IPS-18c (cell line): ENCODE measurements at regions not wholly inside any gene's neighbourhood (a gene's known extent, or its start where the extent isn't known, plus 50 kb on each side); places are given as distances from the start of the nearest gene placed in this dataset.
"Not testable (repeated sequence)": the region's sequence is repeated elsewhere in the genome, so short reads cannot be mapped to it uniquely, and the experiment has no call there.

ENCODE experiments used
- H3K4me3 ChIP-seq: 2 replicates; pipeline ENCODE4 v1.7.0; 2013; ENCODE audit warnings: low read depth, mild to moderate bottlenecking, low read length, moderate library complexity; ENCODE audit not compliant: insufficient read depth
- H3K9me3 ChIP-seq: one replicate; pipeline ENCODE4 v1.6.1; 2013; ENCODE audit warnings: mild to moderate bottlenecking, low read length, moderate library complexity; ENCODE audit not compliant: control insufficient read depth, insufficient read depth

DNA sequence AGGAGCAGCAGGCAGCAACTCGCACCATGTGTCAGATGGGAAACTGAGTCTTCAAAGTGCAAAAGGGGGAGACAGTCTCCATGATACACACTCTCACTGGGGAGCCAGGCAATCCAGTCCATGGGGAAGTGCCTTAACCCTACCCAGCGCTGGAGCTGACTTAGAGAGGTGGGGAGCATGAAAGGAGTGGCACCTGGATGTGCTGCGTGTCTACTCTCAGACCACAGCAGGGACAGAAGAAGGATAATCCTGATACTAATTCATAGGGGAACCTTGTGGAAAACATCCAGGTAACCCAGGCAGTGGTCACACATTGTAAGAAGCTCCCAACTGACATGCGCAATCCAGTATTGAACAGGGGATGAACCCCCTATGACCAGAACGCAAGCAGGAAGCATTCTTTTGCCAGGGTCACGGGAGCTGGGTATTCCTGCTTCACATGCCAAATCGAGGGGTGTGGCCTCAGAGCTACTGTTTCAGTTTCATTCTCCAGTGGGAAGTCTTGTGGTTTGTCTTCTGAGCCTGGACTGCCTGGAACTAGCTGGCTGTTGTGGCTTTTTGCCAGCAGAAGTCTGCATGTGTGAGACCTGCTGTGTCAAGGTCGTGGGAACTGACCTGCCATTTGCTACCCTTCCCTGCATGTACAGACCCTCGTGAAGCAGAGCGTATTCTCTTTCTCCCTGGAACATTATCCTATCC is 367.6 kb upstream of the NDN start:
- Histone ChIP-seq H3K4me3 (no peak overlapping the region), H3K9me3 (no peaks in the 10 kb centered on the region)

- Histone ChIP-seq H3K4me3 (no peak overlapping the region), H3K9me3 (peaks cover 2% of the 10 kb centered on the region)
Measured at GRCh38 chr15:24067733-24068501, 380.8 kb upstream of the NDN start.

DNA sequence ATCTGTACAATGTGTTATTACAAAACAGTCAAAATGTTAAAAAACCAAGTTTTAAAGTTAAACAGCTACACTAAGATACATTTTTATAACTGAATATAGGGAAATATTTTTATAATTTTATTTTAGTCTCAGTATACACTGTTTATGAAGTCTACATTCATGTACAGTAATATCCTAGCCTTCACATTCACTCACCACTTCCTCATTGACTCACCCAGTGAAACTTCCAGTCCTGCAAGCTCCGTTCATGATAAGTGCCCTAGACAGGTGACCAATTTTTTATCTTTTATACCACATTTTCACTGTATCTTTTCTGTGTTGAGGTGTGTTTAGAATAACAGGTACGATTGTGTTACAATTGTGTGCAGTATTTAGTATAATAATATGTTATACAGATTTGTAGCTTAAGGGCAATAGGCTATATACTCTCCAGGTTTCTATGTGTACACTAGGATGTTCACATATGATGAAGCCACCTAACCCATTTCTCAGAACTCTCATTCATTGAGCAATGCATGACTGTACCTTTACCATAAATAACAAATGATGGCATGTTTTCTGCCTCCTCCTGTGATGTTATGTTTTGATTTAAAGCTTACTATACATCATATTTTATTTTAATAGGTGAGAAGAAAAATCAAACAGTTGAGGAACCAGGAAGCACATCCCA is 388.4 kb upstream of the NDN start:
- Histone ChIP-seq H3K4me3 (no peak overlapping the region), H3K9me3 (peaks cover 12% of the 10 kb centered on the region)

DNA sequence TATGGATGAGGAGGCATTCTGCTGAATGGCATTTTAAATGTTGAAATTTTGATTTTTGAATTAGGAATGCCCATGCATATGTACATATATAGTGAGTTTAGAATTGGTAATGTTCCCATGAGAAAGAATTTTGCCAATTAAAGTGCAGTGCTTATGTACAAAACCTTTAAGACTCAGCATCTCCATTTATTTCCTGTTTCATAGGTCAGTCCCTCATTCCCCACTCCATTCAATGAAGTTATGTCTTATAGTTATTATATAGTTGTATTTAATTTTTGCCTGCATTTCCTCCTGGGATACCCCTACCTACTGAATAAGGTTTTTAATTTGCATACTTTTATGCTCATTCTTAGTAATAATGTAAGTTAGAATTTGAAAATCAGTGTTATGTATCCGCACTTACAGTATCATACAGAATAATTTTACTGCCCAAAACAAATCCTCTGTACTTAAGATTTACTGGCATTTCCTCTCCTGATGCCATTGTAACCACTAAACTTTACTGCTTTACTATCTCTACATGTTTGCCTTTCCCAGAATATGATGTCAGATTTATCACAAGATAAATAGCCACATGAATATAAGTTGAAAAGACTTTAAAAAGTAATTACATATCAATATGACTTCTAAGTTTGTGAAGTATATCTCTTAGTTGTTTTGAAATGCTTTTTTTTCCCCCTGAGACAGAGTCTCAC is 389.1 kb upstream of the NDN start:
- peaks cover 12% of the 10 kb centered on the region for H3K9me3 ChIP-seq
- H3K4me3 ChIP-seq: no peak overlapping the region

- Histone ChIP-seq H3K9me3 (peaks cover 10% of the 10 kb centered on the region), H3K4me3 (no peak overlapping the region)
Measured at GRCh38 chr15:24078310-24079029, 391.4 kb upstream of the NDN start.

DNA sequence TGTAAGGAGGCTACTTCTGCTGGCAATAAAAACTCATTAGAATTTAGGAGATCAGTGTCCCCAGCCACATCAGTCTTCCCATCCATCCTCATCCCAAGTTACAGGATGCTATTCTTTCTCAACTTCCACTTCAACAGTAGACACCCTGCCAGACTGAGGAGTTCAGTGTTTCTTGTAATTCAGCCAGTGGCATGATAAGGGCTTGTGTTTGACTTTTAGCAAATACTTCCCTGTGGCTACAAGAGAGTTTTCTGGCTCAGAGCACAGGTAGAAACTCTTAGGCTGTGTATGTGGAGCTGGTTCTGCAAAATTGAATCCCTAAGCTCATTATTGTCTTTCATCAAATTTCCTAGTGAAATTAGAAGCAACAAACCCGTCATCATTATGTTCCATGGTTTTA is 401.8 kb upstream of the NDN start:
- not testable (repeated sequence) for H3K4me3 ChIP-seq, H3K9me3 ChIP-seq

DNA sequence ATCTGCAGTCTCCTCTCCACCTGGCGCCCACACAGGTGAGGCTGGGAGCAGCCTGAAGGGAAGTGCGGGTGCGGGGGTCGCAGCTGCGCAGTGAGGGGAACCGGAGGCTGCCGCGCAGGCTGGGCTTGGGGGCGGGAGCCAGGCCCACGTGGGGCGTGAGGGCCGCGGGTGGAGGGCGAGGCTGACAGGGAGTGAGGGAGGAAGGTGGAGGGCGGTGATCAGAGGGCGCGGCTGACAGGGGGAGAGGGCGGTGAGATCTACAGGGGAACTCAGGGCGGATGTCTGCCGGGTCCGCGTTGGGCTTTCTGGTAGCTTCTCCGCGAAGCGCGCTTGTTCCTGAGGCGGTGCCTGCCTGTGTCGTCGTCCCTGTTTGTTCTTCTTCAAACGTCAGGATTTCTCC is 414.4 kb upstream of the NDN start:
- not testable (repeated sequence) for H3K9me3 ChIP-seq, H3K4me3 ChIP-seq

GRCh38 chr15:24107524-24107923 is 420.4 kb upstream of the NDN start:
- not testable (repeated sequence) for H3K4me3 ChIP-seq, H3K9me3 ChIP-seq

GRCh38 chr15:24107948-24108347 is 420.8 kb upstream of the NDN start:
- not testable (repeated sequence) for H3K4me3 ChIP-seq, H3K9me3 ChIP-seq

DNA sequence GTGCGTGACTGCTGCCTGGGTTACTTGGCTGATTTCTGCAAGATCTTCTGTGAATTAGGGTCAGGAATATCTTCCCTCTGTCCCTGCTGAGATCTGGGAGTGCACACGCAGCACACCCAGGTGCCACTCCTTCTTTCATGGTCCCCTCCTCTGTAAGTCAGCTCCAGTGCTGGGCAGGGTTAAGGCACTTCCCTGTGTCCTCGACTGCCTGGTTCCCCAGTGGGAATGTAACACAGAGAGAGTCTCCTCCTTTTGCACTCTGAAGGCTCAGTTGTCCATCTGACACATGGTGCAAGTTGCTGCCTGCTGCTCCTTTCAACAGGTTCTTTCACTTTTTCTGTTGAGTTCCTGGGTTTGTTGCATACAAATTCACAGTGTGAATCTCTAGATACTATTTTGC is 421.2 kb upstream of the NDN start:
- H3K4me3 ChIP-seq, H3K9me3 ChIP-seq: not testable (repeated sequence)

- not testable (repeated sequence) for H3K4me3 ChIP-seq, H3K9me3 ChIP-seq
Measured at GRCh38 chr15:24139622-24140021, 452.5 kb upstream of the NDN start.

GRCh38 chr15:24145070-24145469 is 458.0 kb upstream of the NDN start:
- not testable (repeated sequence) for H3K4me3 ChIP-seq, H3K9me3 ChIP-seq

GRCh38 chr15:24146251-24146650 is 459.1 kb upstream of the NDN start:
- no peak overlapping the region for H3K4me3 ChIP-seq
- peaks cover 2% of the 10 kb centered on the region for H3K9me3 ChIP-seq

- Histone ChIP-seq H3K9me3 (peaks cover 2% of the 10 kb centered on the region), H3K4me3 (no peak overlapping the region)
Measured at GRCh38 chr15:24150542-24150941, 463.4 kb upstream of the NDN start.

DNA sequence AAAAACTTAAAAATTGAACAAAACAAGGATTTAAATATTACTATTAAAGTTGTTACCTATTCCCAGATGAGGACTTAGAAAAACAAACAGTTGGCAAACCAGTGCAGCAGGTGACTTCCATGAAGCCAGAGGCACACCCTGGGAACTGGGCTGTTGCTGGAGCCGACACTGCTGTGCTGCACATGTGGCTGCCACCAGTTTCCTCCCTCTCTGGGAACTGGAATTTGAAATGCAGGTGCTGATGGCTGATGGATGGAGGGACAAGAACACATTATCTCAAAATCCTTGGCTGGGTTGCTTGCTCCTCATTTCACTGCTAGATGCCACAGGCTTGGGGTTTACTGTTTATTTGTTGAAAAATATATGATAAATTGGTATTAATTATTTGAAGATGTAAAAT is 471.2 kb upstream of the NDN start:
- not testable (repeated sequence) for H3K4me3 ChIP-seq, H3K9me3 ChIP-seq

DNA sequence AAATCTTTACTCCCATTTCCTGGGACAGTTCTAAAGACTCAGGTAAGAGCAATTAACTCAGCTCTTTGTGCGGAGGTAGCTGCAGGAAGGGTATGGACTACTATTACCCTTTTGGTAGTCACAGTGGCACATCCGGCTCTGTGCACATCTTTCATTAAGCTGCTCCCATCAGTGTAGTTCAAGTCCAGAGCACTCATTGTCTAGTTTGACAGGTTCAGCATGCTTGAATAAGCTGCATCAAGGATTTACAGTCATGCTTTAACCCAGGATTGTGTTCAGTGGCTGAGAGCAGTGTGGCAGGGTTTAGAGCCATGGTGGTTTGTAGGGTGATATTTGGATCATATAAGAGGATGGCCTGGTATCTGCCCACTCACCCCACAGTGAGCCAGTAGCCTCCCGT is 478.4 kb upstream of the NDN start:
- not testable (repeated sequence) for H3K9me3 ChIP-seq

DNA sequence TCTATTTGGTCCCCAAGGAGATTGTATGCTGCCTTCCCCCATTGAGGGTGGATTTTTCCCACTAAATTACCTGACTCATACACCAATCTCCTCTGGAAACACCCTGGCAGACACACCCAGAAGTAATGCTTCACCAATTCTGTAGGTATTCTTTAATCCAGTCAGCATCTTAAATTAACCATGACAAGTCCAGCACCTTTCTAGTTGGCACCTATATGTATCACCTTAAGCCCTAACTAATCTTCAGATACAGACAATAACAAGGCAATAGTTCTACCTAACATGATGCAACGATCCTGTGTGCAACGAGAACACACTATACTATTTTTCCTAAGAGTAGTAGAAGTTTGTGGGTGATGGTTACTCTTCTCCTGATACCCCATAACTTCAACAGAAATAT is 473.3 kb upstream of the NPAP1 start:
- H3K9me3 ChIP-seq, H3K4me3 ChIP-seq: not testable (repeated sequence)

More for the DNA sequence above, 478.4 kb upstream of the NDN start:
- H3K4me3 ChIP-seq: not testable (repeated sequence)
